SK-N-SH (cell line): ENCODE measurements at regions not wholly inside any gene's neighbourhood (a gene's known extent, or its start where the extent isn't known, plus 50 kb on each side); places are given as distances from the start of the nearest gene placed in this dataset.

Experiments used
- CTCF ChIA-PET: fragments of 300-600, 350-600 bp; formaldehyde crosslinking; extraction: SDS; loops from one replicate; lab custom pipeline; 2021; lab: Yijun Ruan, JAX
- POLR2A ChIA-PET: fragments of 350-600 bp; sonication (Branson Sonifier 250); formaldehyde crosslinking; extraction: SDS; loops from one replicate; lab custom pipeline; 2020; ENCODE audit warnings: antibody characterized with exemption, inconsistent platforms; lab: Yijun Ruan, JAX
- DNase-seq: peaks from one replicate; pipeline ENCODE4 v3.0.0; 2012
- H2AFZ ChIP-seq: fragments of 200-600 bp; sonication (generic); 2 replicates; pipeline ENCODE4 v1.8.1; 2016; ENCODE audit warnings: antibody characterized with exemption, mild to moderate bottlenecking, low read depth
- H3F3A ChIP-seq: fragments of 200-600 bp; sonication (generic); replicated peaks from 2 replicates; pipeline ENCODE3; 2016; ENCODE audit warnings: antibody characterized with exemption, mild to moderate bottlenecking; ENCODE audit not compliant: insufficient read depth
- H3K27ac ChIP-seq, 2 experiments: fragments of 200-500 bp in 1 of 2; fragments of 200-600 bp in 1 of 2; sonication (Bioruptor generic) in 1 of 2; sonication (generic), shearing (Covaris generic) in 1 of 2; 2 replicates each; pipeline versions ENCODE4 v1.5.1 to v1.6.1; 2014 to 2016; ENCODE audit warnings: low read depth in 2 of 2, inconsistent platforms in 1 of 2, low read length in 1 of 2, mild to moderate bottlenecking in 1 of 2, mixed read lengths in 1 of 2
- H3K27me3 ChIP-seq: fragments of 200-600 bp; sonication (generic), shearing (Covaris generic); 2 replicates; pipeline ENCODE4 v1.6.1; 2016; ENCODE audit warnings: mixed run types; ENCODE audit not compliant: insufficient read depth
- H3K36me3 ChIP-seq, 2 experiments: fragments of 200-500 bp in 1 of 2; fragments of 200-600 bp in 1 of 2; sonication (Bioruptor generic) in 1 of 2; sonication (generic) in 1 of 2; replicated peaks in 1 of 2; 2 replicates each; pipeline versions ENCODE3 to v1.5.1; 2014 to 2016; ENCODE audit warnings: low read length in 1 of 2, mild to moderate bottlenecking in 1 of 2; ENCODE audit not compliant: insufficient read depth in 2 of 2, control insufficient read depth in 1 of 2
- H3K4me1 ChIP-seq, 2 experiments: fragments of 200-500 bp in 1 of 2; fragments of 200-600 bp in 1 of 2; sonication (Bioruptor generic) in 1 of 2; sonication (generic), shearing (Covaris generic) in 1 of 2; 2 replicates each; pipeline versions ENCODE4 v1.5.1 to v1.6.1; 2014 to 2016; ENCODE audit warnings: low read depth in 1 of 2, low read length in 1 of 2, mixed run types in 1 of 2; ENCODE audit not compliant: insufficient read depth in 2 of 2, control insufficient read depth in 1 of 2
- H3K4me2 ChIP-seq: fragments of 200-600 bp; sonication (generic), shearing (Covaris generic); 2 replicates; pipeline ENCODE4 v1.6.1; 2017; ENCODE audit warnings: mixed run types
- H3K4me3 ChIP-seq, 2 experiments: fragments of 200-500 bp in 1 of 2; fragments of 200-600 bp in 1 of 2; sonication (Bioruptor generic) in 1 of 2; sonication (generic), shearing (Covaris generic) in 1 of 2; 2 replicates each; pipeline versions ENCODE4 v1.5.1 to v1.8.1; 2014 to 2016; ENCODE audit warnings: low read depth in 2 of 2, inconsistent platforms in 1 of 2, low read length in 1 of 2, mild to moderate bottlenecking in 1 of 2, mixed read lengths in 1 of 2, moderate library complexity in 1 of 2
- H3K79me2 ChIP-seq: fragments of 200-600 bp; sonication (generic); 2 replicates; pipeline ENCODE4 v1.8.1; 2017; ENCODE audit warnings: mild to moderate bottlenecking; ENCODE audit not compliant: insufficient read depth
- H3K9ac ChIP-seq: fragments of 200-600 bp; sonication (generic); 2 replicates; pipeline ENCODE4 v1.6.1; 2017; ENCODE audit warnings: mixed run types
- H3K9me2 ChIP-seq: fragments of 200-600 bp; sonication (generic); 2 replicates; pipeline ENCODE4 v1.6.1; 2017; ENCODE audit warnings: mixed run types
- H3K9me3 ChIP-seq: fragments of 200-600 bp; sonication (generic); 2 replicates; pipeline ENCODE4 v1.6.1; 2017; ENCODE audit warnings: mixed run types, mild to moderate bottlenecking, moderate library complexity
- H4K20me1 ChIP-seq: fragments of 200-600 bp; sonication (generic); 2 replicates; pipeline ENCODE4 v1.6.1; 2017; ENCODE audit warnings: mild to moderate bottlenecking, mixed run types; ENCODE audit not compliant: insufficient read depth
- CHD2 ChIP-seq: fragments of 150-350 bp; IDR thresholded peaks from 2 replicates; pipeline ENCODE4 v1.6.1; 2018; ENCODE audit warnings: low read length; ENCODE audit not compliant: partially characterized antibody
- EP300 ChIP-seq, 2 experiments: IDR thresholded peaks; 2 replicates each; pipeline versions ENCODE4 v1.4.0 to v1.6.1; 2012; ENCODE audit warnings: borderline replicate concordance in 1 of 2, low read depth in 1 of 2, low read length in 1 of 2
- EZH2phosphoT487 ChIP-seq: fragments of 200-600 bp; sonication (generic); IDR thresholded peaks from 2 replicates; pipeline ENCODE4 v1.6.1; 2017; ENCODE audit warnings: low read depth, mixed run types, mild to moderate bottlenecking, antibody characterized with exemption, moderate library complexity, borderline replicate concordance
- GATA2 ChIP-seq: sonication (generic); formaldehyde crosslinking; IDR thresholded peaks from 2 replicates; pipeline ENCODE4 v1.5.0; 2020; ENCODE audit warnings: mild to moderate bottlenecking, missing genetic modification reagents
- MXI1 ChIP-seq: IDR thresholded peaks from 2 replicates; pipeline ENCODE4 v1.6.1; 2012; ENCODE audit warnings: mild to moderate bottlenecking, low read depth, low read length, improper control_type of control experiment
- RAD21 ChIP-seq: IDR thresholded peaks from 2 replicates; pipeline ENCODE4 v1.6.1; 2012; ENCODE audit warnings: mild to moderate bottlenecking, low read length
- RXRA ChIP-seq: IDR thresholded peaks from 2 replicates; pipeline ENCODE4 v1.4.0; 2012; ENCODE audit warnings: low read depth, mild to moderate bottlenecking, borderline replicate concordance
- SMC3 ChIP-seq: IDR thresholded peaks from 2 replicates; pipeline ENCODE4 v1.6.1; 2012; ENCODE audit warnings: low read depth, low read length, improper control_type of control experiment
- TEAD4 ChIP-seq: IDR thresholded peaks from 2 replicates; pipeline ENCODE4 v1.4.0; 2012; ENCODE audit warnings: mild to moderate bottlenecking, borderline replicate concordance; ENCODE audit not compliant: insufficient read depth
- WGBS: methylation state at CpG from one replicate; pipeline ENCODE4 v1.1.6; 2017; ENCODE audit warnings: low lambda C conversion rate; 5-methylcytosine and 5-hydroxymethylcytosine counted together
- TF ChIP-seq, protein P1 (sequence below): IDR thresholded peaks from 2 replicates; pipeline ENCODE4 v1.4.0; 2012; ENCODE audit warnings: low read depth, borderline replicate concordance
- TF ChIP-seq, protein P2 (sequence below): fragments of 150-350 bp; IDR thresholded peaks from 2 replicates; pipeline ENCODE4 v1.6.1; 2017; ENCODE audit warnings: antibody characterized with exemption, low read length, low read depth, borderline replicate concordance
- TF ChIP-seq, protein P3 (sequence below): fragments of 150-350 bp; IDR thresholded peaks from 2 replicates; pipeline ENCODE4 v1.6.1; 2016; ENCODE audit warnings: mild to moderate bottlenecking, low read depth, low read length
- TF ChIP-seq, protein P4 (sequence below): fragments of 200-600 bp; sonication (generic); IDR thresholded peaks from 2 replicates; pipeline ENCODE4 v1.6.1; 2017; ENCODE audit warnings: antibody characterized with exemption, mild to moderate bottlenecking, moderate library complexity

DNA sequence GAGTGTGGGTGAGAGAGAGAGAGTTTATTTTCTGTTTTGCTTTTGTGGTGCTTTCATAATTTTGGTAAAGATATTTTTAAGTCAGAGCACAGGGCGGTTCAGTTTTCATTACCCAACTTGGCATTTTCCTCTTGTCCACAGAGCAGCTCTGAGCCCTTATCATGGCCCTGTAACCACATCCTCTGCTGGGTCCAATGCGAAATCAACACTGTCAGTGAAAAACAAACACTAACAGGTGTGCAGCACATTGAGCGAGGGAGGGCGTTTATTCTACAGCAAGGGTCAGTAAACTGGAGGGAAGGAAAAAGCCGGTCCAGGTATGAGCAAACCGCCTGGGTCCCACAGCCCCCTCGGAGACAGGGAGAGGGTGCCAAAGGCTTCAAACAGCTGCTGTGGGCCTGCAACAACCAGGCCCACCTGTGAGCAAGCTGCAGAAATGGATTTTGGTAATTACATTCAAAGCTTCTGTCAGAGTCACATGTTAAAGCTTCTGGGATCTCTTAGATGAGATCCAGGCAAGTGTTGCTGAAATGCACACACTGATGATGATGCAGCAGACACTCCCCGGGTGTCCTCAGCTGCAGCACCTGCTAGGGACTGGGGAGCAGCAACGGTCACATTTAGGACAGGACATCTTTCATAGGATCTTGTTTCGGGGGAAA, 132.7 kb upstream of the DYRK2 start:
- TF ChIP-seq MXI1 (peak; percentile 52; the same call in 1 of the 2 replicates), TEAD4 (no peak), RAD21 (no peak), EP300 (IDR thresholded peaks at IDR 0.05; ENCODE audit: borderline replicate concordance in 1 of 2, low read depth in 1 of 2, low read length in 1 of 2) (peak in 1 of 2 experiments; percentile 45; a peak in 1 of 4 replicates)
- no peak overlapping the region for H2AFZ ChIP-seq
- no peaks in the 10 kb centered on the region for H3K9me2 ChIP-seq
- H3K27me3 ChIP-seq: no peaks in the 10 kb centered on the region
- no peak overlapping the region for H3K4me2 ChIP-seq
- no peaks in the 10 kb centered on the region for H4K20me1 ChIP-seq
- H3K4me3 ChIP-seq: no peak overlapping the region
- H3K9ac ChIP-seq: no peak overlapping the region
- ChIA-PET CTCF (interaction anchor here (0.7 to 1.0 kb wide), 2 partner anchors 134 to 161 kb away, joined by 3 read pairs; no protein-coding TSS in a partner anchor), POLR2A (interaction anchor here (0.9 kb wide), 1 partner anchor 135 kb away, joined by 3 read pairs; no protein-coding TSS in a partner anchor)
- H3K27ac ChIP-seq: no peak overlapping the region
- H3K9me3 ChIP-seq: no peaks in the 10 kb centered on the region
- no peaks in the 10 kb centered on the region for H3F3A ChIP-seq
- WGBS: 82% methylated on average over 8 of the region's 10 CpGs
- peaks cover 0 to 10% of the 10 kb centered on the region in 2 experiments; a peak in 2 of 4 replicates for H3K4me1 ChIP-seq
- DNase-seq: no peak
- no peaks in the 10 kb centered on the region for H3K79me2 ChIP-seq
- H3K36me3 ChIP-seq: no peaks in the 10 kb centered on the region

DNA sequence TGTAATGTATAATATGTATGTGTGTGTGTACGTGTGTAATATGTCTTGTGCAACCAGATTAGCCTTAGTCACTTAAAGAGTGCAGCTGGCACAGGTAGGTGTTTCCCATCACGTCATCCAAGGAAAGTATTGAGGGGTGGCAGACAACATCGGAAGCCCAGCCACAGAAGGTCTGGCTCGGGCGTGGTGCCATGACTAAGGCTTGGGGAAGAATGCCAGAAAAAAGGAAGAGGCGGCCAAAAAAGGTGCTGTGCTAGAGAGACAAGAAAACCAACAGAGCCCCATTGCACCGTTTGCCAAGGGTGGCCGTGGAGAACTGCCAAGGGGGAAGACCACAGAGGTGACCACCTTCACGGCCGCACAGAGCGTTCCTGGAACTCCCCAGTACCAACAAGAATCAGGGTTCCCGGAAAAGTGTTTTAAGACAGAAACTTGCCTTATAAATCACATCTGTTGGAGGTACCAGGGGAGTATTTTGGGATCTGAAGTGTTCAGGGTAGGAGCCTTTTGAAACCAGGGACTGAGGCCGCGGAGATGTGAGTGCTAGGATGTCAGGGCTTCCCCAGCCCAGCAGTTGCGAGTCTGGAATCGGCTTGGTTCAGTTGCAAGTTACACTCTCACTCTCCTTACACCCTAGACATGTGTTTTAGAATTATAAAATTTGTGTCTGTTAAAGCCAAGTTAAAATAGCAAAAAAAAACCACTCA, 131.2 kb upstream of the DYRK2 start:
- Histone ChIP-seq H3K4me1 (peaks cover 0 to 10% of the 10 kb centered on the region in 2 experiments; a peak in 2 of 4 replicates), H3K36me3 (no peaks in the 10 kb centered on the region), H3K4me3 (no peak overlapping the region), H3K9me3 (no peaks in the 10 kb centered on the region), H2AFZ (no peak overlapping the region), H3K4me2 (no peak overlapping the region), H3K79me2 (no peaks in the 10 kb centered on the region), H3K9ac (no peak overlapping the region), H4K20me1 (no peaks in the 10 kb centered on the region), H3K9me2 (no peaks in the 10 kb centered on the region), H3F3A (no peaks in the 10 kb centered on the region), H3K27ac (no peak overlapping the region), H3K27me3 (no peaks in the 10 kb centered on the region)
- TF ChIP-seq EZH2phosphoT487 (no peak), SMC3 (no peak), GATA2 (CRISPR knock-in tag) (no peak), MXI1 (no peak), CHD2 (no peak), RXRA (no peak), RAD21 (no peak)
- TF ChIP-seq, protein P1, sequence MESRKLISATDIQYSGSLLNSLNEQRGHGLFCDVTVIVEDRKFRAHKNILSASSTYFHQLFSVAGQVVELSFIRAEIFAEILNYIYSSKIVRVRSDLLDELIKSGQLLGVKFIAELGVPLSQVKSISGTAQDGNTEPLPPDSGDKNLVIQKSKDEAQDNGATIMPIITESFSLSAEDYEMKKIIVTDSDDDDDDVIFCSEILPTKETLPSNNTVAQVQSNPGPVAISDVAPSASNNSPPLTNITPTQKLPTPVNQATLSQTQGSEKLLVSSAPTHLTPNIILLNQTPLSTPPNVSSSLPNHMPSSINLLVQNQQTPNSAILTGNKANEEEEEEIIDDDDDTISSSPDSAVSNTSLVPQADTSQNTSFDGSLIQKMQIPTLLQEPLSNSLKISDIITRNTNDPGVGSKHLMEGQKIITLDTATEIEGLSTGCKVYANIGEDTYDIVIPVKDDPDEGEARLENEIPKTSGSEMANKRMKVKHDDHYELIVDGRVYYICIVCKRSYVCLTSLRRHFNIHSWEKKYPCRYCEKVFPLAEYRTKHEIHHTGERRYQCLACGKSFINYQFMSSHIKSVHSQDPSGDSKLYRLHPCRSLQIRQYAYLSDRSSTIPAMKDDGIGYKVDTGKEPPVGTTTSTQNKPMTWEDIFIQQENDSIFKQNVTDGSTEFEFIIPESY: no peak
- TF ChIP-seq, protein P2, sequence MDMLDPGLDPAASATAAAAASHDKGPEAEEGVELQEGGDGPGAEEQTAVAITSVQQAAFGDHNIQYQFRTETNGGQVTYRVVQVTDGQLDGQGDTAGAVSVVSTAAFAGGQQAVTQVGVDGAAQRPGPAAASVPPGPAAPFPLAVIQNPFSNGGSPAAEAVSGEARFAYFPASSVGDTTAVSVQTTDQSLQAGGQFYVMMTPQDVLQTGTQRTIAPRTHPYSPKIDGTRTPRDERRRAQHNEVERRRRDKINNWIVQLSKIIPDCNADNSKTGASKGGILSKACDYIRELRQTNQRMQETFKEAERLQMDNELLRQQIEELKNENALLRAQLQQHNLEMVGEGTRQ: no peak
- TF ChIP-seq, protein P3, sequence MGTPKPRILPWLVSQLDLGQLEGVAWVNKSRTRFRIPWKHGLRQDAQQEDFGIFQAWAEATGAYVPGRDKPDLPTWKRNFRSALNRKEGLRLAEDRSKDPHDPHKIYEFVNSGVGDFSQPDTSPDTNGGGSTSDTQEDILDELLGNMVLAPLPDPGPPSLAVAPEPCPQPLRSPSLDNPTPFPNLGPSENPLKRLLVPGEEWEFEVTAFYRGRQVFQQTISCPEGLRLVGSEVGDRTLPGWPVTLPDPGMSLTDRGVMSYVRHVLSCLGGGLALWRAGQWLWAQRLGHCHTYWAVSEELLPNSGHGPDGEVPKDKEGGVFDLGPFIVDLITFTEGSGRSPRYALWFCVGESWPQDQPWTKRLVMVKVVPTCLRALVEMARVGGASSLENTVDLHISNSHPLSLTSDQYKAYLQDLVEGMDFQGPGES: no peak
- TF ChIP-seq, protein P4, sequence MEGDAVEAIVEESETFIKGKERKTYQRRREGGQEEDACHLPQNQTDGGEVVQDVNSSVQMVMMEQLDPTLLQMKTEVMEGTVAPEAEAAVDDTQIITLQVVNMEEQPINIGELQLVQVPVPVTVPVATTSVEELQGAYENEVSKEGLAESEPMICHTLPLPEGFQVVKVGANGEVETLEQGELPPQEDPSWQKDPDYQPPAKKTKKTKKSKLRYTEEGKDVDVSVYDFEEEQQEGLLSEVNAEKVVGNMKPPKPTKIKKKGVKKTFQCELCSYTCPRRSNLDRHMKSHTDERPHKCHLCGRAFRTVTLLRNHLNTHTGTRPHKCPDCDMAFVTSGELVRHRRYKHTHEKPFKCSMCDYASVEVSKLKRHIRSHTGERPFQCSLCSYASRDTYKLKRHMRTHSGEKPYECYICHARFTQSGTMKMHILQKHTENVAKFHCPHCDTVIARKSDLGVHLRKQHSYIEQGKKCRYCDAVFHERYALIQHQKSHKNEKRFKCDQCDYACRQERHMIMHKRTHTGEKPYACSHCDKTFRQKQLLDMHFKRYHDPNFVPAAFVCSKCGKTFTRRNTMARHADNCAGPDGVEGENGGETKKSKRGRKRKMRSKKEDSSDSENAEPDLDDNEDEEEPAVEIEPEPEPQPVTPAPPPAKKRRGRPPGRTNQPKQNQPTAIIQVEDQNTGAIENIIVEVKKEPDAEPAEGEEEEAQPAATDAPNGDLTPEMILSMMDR: no peak
- ChIA-PET CTCF (no interaction called here), POLR2A (no interaction called here)
- no peak for DNase-seq
- 85% methylated on average over 16 of the region's 16 CpGs for WGBS
